Astrocyte of the cerebellum (primary cell): ENCODE measurements at regions not wholly inside any gene's neighbourhood (a gene's known extent, or its start where the extent isn't known, plus 50 kb on each side); places are given as distances from the start of the nearest gene placed in this dataset.

Experiments used
- DNase-seq: peaks from one replicate; pipeline ENCODE4 v3.0.0-alpha.2; 2011; ENCODE audit warnings: low read depth
- H3K4me3 ChIP-seq: 2 replicates; pipeline ENCODE4 v1.5.1; 2011; ENCODE audit warnings: mild to moderate bottlenecking, low read depth, low read length, moderate library complexity
- CTCF ChIP-seq: IDR thresholded peaks from 2 replicates; pipeline ENCODE4 v1.5.1; 2012; ENCODE audit warnings: low read length, low read depth, moderate library complexity, mild to moderate bottlenecking; ENCODE audit errors: missing control alignments
- in situ Hi-C: cut with HindIII; loops from 2 replicates; pipeline ENCODE4 v1.10.0; 2017; ENCODE audit warnings: low sequenced_read_pairs

DNA sequence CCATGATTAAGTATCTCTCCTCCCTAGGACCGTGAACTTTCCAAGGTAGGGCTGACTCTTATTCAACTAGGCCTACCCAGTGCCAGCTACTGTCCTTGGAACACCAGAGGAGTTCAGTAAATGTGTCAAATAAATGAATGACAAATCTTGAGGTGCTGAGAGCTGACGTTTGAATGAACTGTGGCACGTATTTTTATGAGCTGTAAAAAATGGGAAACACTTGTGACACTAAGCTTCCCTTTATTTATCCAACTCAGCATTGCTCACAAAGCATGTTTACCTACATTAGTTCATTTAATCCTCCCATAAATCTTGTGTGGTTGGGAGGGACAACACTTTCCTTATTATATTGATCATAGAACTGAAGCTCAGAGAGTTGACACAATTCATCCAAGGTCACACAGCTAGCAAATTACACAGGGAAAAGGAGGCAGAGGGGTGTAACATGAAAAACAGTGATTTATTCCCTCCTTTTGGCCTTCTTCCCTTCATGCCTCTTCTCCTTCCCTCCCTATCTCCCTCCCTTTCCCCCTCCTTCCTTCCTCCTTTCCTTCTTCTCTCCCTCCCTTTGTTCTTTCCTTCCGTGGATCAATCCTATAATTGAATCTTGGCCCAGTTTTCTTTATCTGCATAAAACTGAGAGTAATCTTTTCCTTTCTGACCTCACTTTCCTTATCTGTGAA is 412.6 kb downstream of the DMRT2 start:
- no peak overlapping the region for H3K4me3 ChIP-seq
- in situ Hi-C loops, result no loop called here
- TF ChIP-seq CTCF, result no peak
- no peak for DNase-seq

DNA sequence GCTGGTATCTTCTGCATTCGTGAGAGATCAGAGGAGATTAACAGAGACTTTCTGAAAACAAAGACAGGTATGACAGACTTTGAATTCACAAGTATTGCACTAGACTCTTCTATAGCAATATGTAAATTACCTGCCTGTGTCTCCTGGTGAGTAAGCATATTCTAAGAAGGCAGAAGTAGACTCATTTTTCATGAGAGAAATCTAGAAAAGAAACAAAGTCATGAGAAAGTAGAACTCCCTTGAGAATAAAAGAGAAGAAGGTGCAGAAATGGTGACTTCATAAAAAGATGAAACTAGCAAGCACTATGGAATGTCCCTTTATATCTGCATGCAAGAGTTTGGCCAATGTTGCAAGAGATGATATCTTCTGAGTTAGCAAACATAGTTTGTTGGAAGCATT is 419.8 kb downstream of the DMRT2 start:
- no peak for TF ChIP-seq CTCF
- in situ Hi-C loops, result no loop called here
- DNase-seq, result no peak
- no peak overlapping the region for H3K4me3 ChIP-seq

GRCh38 chr9:1473956-1474634 is 423.9 kb downstream of the DMRT2 start:
- H3K4me3 ChIP-seq, result no peak overlapping the region
- no peak for TF ChIP-seq CTCF
- in situ Hi-C loops, result no loop called here
- no peak for DNase-seq

DNA sequence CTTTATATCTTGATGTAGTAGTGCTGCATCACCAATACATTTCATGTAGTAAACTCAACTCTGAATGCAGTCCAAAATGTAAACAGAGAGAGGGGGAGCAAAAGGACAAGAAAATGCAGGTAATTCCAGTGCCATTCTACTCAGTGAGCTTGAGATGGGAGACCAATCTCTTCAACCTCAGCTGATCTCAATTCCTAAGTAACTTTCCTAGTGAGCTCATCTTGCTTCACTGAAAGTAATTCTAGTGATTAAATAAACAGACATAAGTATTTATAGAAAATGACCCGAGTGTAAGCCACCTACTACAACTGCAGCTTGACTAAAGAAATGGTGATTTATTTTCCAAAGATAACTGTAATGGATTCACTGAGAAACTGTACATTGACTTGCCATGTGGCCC is 424.5 kb downstream of the DMRT2 start:
- in situ Hi-C loops, result no loop called here
- H3K4me3 ChIP-seq, result no peak overlapping the region

GRCh38 chr9:1490341-1491232 is 440.4 kb downstream of the DMRT2 start:
- TF ChIP-seq CTCF, result no peak
- no peak overlapping the region for H3K4me3 ChIP-seq
- in situ Hi-C loops, result no loop called here
- no peak for DNase-seq

More for the DNA sequence above, 424.5 kb downstream of the DMRT2 start:
- DNase-seq, result no peak
- no peak for TF ChIP-seq CTCF

- DNase-seq, result no peak
- TF ChIP-seq CTCF, result no peak
- in situ Hi-C loops, result no loop called here
- no peak overlapping the region for H3K4me3 ChIP-seq
Measured at GRCh38 chr9:1492156-1492555, 442.0 kb downstream of the DMRT2 start.
